Left kidney (tissue), 1 donor: ENCODE measurements at regions not wholly inside any gene's neighbourhood (a gene's known extent, or its start where the extent isn't known, plus 50 kb on each side); places are given as distances from the start of the nearest gene placed in this dataset.

Source experiments
- DNase-seq: peaks from one replicate; pipeline ENCODE4 v3.0.0-alpha.2; 2013

GRCh38 chr13:22311734-22312404 is 641.0 kb downstream of the FGF9 start:
- no peak for DNase-seq

- DNase-seq: no peak
Measured at GRCh38 chr13:22312405-22312803, 641.5 kb downstream of the FGF9 start.

GRCh38 chr13:22316494-22317025 is 645.7 kb downstream of the FGF9 start:
- DNase-seq: no peak

GRCh38 chr13:22320991-22321390 is 650.1 kb downstream of the FGF9 start:
- no peak for DNase-seq

- no peak for DNase-seq
Measured at GRCh38 chr13:22325761-22326160, 654.9 kb downstream of the FGF9 start.

- DNase-seq: no peak
Measured at GRCh38 chr13:22332416-22332815, 661.5 kb downstream of the FGF9 start.

GRCh38 chr13:22336460-22336859 is 665.6 kb downstream of the FGF9 start:
- DNase-seq: no peak

- no peak for DNase-seq
Measured at GRCh38 chr13:22357132-22357531, 686.3 kb downstream of the FGF9 start.

GRCh38 chr13:22369090-22369489 is 698.2 kb downstream of the FGF9 start:
- no peak for DNase-seq

- no peak for DNase-seq
Measured at GRCh38 chr13:22369840-22370239, 699.0 kb downstream of the FGF9 start.

- no peak for DNase-seq
Measured at GRCh38 chr13:22372261-22372660, 701.4 kb downstream of the FGF9 start.

- DNase-seq: no peak
Measured at GRCh38 chr13:22375151-22375550, 704.3 kb downstream of the FGF9 start.

- no peak for DNase-seq
Measured at GRCh38 chr13:22387899-22388298, 717.0 kb downstream of the FGF9 start.

GRCh38 chr13:22399801-22400420 is 729.0 kb downstream of the FGF9 start:
- DNase-seq: no peak

- no peak for DNase-seq
Measured at GRCh38 chr13:22402682-22403081, 731.8 kb downstream of the FGF9 start.

GRCh38 chr13:22403144-22403543 is 732.3 kb downstream of the FGF9 start:
- no peak for DNase-seq

GRCh38 chr13:22405891-22406290 is 735.0 kb downstream of the FGF9 start:
- DNase-seq: no peak

GRCh38 chr13:22412452-22412851 is 741.6 kb downstream of the FGF9 start:
- no peak for DNase-seq

- no peak for DNase-seq
Measured at GRCh38 chr13:22422023-22422422, 751.1 kb downstream of the FGF9 start.

GRCh38 chr13:22422712-22423111 is 751.8 kb downstream of the FGF9 start:
- DNase-seq: no peak

GRCh38 chr13:22423261-22423660 is 752.4 kb downstream of the FGF9 start:
- DNase-seq: no peak

- no peak for DNase-seq
Measured at GRCh38 chr13:22425087-22425486, 754.2 kb downstream of the FGF9 start.

GRCh38 chr13:22427066-22427465 is 753.7 kb upstream of the SGCG start:
- no peak for DNase-seq

GRCh38 chr13:22427783-22428182 is 753.0 kb upstream of the SGCG start:
- DNase-seq: no peak
